Skeletal muscle tissue (tissue), 1 donor: ENCODE measurements at regions not wholly inside any gene's neighbourhood (a gene's known extent, or its start where the extent isn't known, plus 50 kb on each side); places are given as distances from the start of the nearest gene placed in this dataset. TPM values are rescaled to one million over a fixed set of nuclear protein-coding genes. Genes with fewer than 3 reads are reported as not detected.

Experiments
- small RNA-seq: library from RNA; depleted of rRNA; stranded (forward); fragments of <200 nt; gene quantifications from one replicate; pipeline ENCODE3, GENCODE V24; 2014

Small RNA genes in the stretch of these regions (small RNA-seq; reads per million reads assigned to genes)
- gene RNA5SP403 (not detected), gene RNA5SP404 (not detected)
